ENCODE measurements at regions not wholly inside any gene's neighbourhood (a gene's known extent, or its start where the extent isn't known, plus 50 kb on each side); places are given as distances from the start of the nearest gene placed in this dataset.

DNA sequence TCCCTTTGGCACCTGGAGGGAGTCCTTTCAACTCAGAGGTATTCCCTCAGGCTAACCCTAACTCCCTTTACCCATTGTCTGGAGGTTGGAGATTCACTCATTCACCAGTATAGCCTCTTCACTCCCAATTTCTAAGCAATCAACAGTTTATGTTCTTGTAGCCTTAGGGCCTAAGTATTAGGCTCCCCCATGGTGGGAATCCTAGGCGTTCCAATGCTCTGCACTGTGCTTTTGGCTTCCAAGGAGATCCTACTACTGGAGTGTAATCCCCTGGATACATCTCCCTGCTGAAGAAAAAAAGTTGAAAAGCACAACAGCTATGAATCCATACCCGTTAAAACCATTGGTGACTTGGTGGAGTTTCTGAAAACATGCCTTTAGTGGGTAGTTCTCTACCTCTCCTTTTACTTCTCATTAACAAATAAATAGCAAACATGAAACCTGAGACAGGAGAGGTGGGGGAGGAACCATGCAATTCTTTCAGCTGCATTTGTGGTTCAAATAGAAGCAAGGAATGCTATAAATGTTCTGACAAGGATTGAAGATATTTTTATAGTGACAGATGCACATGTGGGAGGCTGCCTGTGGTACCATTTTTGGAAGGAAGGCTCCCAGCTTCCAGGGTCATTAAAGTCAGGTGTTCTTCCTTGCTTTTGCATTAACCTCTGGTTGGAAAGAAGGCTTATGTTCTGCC lies 397.1 kb downstream of the DMAC1 start:
- no peak for DNase-seq (ENCODE audit: low read depth, low spot score)

- no peak for DNase-seq (ENCODE audit: low read depth, low spot score)
Observed at GRCh38 chr9:7401116-7401515, 398.5 kb downstream of the DMAC1 start.

GRCh38 chr9:7394002-7394774 lies 405.4 kb downstream of the DMAC1 start:
- DNase-seq (ENCODE audit: low read depth, low spot score), result peak; percentile 40

GRCh38 chr9:7392148-7392547 lies 407.4 kb downstream of the DMAC1 start:
- no peak for DNase-seq (ENCODE audit: low read depth, low spot score)

- DNase-seq (ENCODE audit: low read depth, low spot score), result no peak
Observed at GRCh38 chr9:7388755-7389154, 410.8 kb downstream of the DMAC1 start.

DNA sequence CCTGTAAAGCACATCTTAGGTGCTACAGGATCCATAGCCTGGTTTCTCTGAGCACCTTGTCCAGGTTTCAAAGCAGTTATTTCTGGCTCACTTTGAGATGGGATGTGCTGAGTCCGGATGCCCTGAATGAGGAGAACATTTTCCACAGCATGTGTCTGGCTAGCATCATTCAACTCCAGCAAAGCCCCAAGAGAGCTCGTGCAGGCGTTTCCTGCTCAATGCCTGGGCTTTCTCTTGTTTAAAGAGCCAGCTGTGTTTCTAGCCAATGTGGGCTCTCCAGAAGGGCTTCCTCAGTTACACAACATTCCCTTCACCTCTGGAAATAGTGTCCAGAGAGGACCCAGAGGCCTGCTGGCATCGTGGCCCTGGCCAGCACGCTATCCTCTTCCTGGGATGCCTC lies 411.7 kb downstream of the DMAC1 start:
- DNase-seq (ENCODE audit: low read depth, low spot score), result no peak

DNA sequence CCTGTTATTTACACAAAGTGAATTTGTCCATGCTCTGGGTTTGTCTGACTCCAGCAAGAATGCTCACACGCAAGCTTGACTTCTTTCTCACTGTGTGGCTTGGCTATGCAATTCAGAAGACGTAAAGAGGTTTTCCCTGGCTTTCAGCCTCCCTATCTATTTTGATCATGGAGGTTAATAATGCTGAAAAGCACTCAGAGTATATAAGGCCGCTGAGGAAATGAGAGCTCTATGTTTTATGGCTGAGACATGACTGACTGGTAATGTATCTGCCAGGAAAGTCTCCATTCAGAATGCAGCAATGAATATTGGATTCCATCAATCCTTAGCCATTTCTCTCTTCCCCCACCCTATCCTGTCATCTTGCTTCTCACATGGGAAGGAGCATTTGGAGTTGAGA lies 417.3 kb downstream of the DMAC1 start:
- no peak for DNase-seq (ENCODE audit: low read depth, low spot score)

DNA sequence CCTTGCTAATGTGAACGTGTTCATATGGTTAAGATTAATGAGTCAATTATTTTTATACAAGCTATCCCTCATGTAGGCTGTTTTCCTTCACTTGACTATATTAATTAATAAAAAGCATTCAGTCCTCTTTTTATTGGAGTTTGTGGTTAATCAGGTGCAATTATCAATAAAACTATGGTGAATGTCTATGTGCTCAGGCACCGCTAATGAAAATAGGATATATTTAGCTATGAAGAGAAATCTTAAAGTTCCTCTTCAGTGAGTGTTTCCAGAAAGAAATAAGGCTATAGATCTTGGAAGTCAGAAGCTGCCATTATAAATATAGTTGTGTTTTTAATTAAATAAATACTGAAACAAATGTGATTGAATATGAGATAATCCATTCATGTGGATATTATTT lies 422.1 kb downstream of the DMAC1 start:
- no peak for DNase-seq (ENCODE audit: low read depth, low spot score)

- no peak for DNase-seq (ENCODE audit: low read depth, low spot score)
Observed at GRCh38 chr9:7376833-7377232, 422.7 kb downstream of the DMAC1 start.

- no peak for DNase-seq (ENCODE audit: low read depth, low spot score)
Observed at GRCh38 chr9:7376213-7376612, 423.4 kb downstream of the DMAC1 start.

DNA sequence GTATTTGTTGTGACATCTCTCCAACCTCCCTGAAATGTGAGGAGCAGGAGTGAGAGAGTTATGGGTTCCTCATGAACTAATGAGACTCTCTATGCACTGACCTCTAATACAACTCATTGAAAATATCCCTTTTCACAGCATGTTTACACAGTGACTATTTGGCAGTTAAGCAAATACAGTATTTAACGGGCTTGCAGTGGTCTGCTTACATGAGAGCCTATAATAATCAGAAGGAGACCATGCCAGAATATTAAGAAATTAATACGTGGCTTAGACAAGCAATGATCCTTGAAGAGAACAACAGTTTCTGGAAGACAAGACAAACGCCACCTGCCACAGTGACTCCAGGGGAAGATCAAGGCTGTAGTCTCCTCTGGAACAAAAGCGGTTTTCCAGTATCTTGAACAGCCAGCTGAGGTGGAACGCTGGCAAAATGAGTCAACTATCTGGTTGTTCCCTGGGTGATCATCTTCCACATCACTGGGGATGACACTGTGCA lies 424.5 kb downstream of the DMAC1 start:
- DNase-seq (ENCODE audit: low read depth, low spot score), result no peak

DNA sequence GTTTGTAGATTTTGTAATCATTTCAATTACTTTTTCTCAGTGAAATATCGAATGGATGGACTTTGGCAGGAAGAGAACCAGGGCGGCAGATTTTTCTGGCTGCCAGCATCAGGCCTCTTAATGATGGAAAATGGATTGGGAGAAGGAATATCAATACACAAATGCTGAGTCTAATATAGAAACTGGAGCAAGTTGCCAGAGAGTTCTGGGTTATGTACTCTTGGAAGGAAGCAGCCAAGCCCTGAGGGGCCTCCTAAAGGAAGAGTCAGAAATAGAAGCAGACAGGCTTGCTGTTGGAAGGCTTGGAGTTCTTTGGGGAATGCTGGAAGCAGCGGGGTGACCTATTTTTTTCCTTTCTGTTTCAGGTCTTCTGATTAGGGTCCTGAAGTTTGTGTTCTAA lies 428.6 kb downstream of the DMAC1 start:
- DNase-seq (ENCODE audit: low read depth, low spot score), result no peak

DNA sequence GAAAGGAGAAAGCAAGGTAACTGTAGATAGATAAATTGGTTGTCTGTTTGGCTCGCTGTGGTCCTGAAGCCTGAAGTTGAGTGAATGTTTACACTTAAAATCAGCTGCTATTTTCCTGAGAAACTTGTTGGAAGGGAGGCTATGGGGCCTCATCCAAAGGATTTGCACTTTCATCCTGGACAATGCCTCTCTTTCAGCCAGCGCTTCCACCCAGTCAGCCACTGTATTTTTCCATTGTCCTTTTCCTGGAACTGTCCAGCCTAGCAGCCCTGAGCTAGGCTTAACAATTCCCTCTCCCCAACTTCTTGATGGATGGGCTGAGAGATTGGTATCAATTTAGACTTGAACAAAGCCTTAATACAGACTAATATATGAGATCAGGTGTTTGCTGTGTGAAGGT lies 429.2 kb downstream of the DMAC1 start:
- DNase-seq (ENCODE audit: low read depth, low spot score), result no peak

DNA sequence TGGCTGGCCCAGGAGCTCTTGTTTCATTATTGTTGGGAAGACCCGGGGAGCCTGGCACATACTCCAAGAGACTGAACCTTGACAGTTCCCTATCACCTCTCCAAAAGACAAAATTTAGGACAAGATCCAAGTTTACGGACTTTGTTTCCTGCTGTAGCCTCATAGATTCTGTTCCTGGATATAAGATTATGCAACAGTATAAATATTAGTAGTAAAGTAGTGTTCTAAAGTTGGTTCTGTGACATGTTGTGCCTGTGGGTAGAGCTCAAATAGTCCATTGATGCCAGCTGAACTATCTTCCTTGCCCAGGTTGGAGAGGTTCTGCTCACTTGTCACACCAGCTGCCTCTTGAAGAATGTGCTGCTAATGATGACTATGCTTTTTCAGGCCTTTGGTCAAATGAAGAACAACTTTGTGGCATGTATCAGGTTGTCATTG lies 430.2 kb downstream of the DMAC1 start:
- DNase-seq (ENCODE audit: low read depth, low spot score), result no peak

DNA sequence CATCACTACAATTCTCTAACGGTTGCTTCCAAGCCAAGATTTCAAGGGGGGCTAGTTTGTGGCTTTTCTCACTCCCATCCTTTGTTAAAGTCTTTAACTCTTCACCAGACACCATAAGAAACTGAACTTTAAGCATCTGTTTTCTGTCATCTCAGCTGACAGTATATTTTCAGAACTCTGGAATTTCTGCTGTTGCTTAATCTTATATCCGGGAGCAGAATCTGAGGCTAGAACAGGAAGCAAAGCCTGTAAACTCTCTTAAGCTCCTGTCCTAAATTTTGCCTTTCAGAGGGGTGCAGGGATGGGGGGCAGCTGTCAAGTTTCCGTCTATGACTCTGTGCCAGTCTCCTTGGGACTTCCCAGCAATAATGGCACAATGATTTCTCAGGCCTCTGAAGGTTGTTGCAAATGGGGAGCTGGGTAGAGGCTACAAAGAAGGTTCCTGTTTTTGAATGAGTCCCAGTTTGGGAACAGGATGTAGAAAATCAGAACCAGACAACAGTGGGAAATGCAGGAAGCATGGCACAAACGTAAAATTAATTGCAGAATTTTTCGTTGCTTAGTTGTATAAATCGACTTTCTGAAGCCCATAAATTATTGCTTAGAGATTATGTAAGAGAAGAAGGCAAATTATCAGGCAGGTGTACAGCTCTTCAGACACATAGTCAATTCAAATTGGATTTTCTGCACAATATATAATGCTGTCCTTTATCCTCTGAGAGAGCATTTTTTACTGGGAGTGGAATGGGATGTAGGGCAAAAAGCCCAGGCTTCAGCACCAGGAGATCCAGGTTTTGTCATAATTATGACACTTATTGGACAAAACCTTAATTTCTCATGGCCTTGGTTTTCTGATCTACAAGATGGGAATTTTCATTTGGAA lies 430.9 kb downstream of the DMAC1 start:
- DNase-seq (ENCODE audit: low read depth, low spot score), result no peak

GRCh38 chr9:7367726-7368125 lies 431.9 kb downstream of the DMAC1 start:
- no peak for DNase-seq (ENCODE audit: low read depth, low spot score)

- no peak for DNase-seq (ENCODE audit: low read depth, low spot score)
Observed at GRCh38 chr9:7366121-7366520, 433.5 kb downstream of the DMAC1 start.

GRCh38 chr9:7363777-7364477 lies 435.7 kb downstream of the DMAC1 start:
- no peak for DNase-seq (ENCODE audit: low read depth, low spot score)

GRCh38 chr9:7360513-7360912 lies 439.1 kb downstream of the DMAC1 start:
- no peak for DNase-seq (ENCODE audit: low read depth, low spot score)

- no peak for DNase-seq (ENCODE audit: low read depth, low spot score)
Observed at GRCh38 chr9:7358876-7359275, 440.7 kb downstream of the DMAC1 start.

GRCh38 chr9:7354704-7355103 lies 444.9 kb downstream of the DMAC1 start:
- DNase-seq (ENCODE audit: low read depth, low spot score), result no peak
